GM21447 (cell line): ENCODE measurements at regions not wholly inside any gene's neighbourhood (a gene's known extent, or its start where the extent isn't known, plus 50 kb on each side); places are given as distances from the start of the nearest gene placed in this dataset.

Experiments
- ATAC-seq: cut with Tn5 transposase; IDR thresholded peaks from one replicate; pipeline ENCODE4 v1.9.1; 2021; ENCODE audit not compliant: unreplicated experiment

- no peak for ATAC-seq
Measured at GRCh38 chr2:8307606-8308180, 374.2 kb upstream of the ID2 start.

- ATAC-seq: no peak
Measured at GRCh38 chr2:8309131-8309530, 372.7 kb upstream of the ID2 start.

DNA sequence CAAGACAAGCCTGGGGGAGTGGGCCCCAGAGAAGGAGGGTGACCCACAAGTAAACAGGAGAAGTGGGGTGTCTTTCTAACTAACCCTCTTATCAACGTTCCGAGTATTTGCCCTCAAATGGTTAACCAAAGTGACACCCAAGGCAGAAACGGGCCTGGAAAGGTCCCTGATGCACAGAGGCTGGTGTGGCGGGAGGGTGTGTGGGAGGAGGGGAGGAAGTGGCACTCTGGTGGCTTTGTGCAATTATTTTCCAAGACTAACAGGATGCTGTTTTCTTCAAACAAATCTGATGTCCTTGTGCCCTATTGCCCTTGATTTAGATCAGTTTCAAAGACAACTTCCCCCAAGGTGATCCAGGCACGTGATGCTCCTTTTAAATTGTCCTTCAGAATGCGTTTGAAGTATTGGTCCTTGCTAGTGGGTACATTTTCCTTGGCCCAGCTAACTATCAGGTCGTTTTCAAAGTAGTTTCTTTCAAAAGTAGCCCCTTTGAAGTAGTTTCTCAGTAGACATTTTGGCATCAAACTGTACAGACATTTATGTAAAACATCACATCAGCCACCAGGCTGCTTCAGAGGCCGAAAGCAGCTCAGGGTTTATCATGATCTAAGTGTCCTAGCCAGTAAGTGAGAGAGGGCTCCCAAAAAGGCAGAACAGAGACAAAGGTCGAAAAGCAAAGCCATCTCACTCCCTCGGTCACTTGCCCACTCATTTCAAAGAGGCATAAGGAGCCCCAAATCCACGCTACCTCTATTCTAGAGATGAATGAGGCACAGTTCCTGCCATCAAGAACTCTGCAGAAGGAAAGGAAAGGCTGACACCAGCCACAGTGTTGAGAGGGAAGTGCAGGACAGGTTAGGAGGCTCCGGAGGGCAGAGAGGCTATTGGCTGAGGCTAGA is 371.1 kb upstream of the ID2 start:
- no peak for ATAC-seq

GRCh38 chr2:8312221-8312620 is 369.6 kb upstream of the ID2 start:
- no peak for ATAC-seq

DNA sequence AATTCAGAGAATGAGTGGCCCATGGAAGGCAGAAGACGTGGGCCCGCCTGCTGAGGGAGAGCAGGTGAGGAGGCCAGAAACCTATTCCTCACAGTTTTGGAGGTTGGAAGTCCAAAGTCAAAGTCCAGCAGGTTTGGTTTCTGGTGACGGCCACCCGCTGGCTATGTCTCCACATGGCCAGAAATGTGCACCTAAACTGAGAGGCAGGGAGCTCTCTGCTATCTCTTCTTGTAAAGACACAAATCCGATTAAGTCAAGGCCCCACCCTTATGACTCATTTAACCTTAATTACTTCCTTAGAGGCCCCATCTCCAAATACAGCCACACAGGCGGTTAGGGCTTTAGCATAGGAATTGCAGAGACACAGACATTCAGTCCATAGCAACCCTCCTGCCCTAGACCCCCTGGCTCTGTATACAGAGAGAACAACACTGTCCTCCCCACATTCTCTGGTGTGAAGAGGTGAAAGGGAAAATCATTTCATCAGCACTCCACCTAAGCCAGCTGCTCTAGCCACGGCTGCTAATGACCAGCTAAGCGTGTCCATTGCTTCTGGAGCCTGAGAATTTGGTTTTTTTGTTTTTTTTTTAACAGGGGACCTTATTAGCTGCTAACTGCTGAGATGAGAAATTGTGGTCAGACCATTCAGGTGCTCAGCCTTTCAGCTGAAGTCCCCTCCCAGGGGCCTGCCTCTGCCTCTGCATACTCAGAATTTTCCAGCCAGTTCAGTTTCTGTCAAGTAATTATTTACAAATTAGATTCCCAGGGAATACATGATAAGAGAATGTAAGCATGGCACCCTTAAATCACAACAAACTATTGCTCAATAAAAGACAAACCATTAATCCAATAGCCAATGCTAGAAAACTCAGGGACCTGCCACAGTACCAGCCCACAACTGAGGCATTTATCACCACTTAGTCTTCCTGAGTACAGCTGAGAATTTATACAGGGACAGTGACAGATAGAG is 368.7 kb upstream of the ID2 start:
- ATAC-seq: peak; percentile 83

GRCh38 chr2:8314063-8314462 is 367.8 kb upstream of the ID2 start:
- ATAC-seq: no peak

GRCh38 chr2:8315531-8316165 is 366.2 kb upstream of the ID2 start:
- ATAC-seq: no peak

GRCh38 chr2:8316356-8316755 is 365.5 kb upstream of the ID2 start:
- no peak for ATAC-seq

GRCh38 chr2:8317418-8317817 is 364.4 kb upstream of the ID2 start:
- ATAC-seq: no peak

DNA sequence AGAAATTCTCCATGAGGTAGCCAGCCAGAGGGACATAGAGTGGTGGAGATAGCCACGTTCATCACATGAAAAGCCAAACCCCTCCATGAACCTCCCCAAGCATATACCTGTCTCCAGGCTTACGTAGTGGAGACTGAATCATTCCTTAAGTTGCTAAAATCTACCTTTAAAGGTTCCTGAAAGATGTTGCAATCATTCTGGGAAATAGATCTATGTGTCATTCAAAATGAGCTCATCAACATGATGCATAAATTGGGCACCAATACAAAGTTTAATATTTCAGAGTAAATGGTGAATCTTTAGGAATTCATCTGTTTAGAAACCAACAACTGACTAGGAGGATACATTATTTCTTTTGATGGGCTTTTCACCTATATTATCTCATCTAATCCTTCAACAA is 362.6 kb upstream of the ID2 start:
- ATAC-seq: no peak

DNA sequence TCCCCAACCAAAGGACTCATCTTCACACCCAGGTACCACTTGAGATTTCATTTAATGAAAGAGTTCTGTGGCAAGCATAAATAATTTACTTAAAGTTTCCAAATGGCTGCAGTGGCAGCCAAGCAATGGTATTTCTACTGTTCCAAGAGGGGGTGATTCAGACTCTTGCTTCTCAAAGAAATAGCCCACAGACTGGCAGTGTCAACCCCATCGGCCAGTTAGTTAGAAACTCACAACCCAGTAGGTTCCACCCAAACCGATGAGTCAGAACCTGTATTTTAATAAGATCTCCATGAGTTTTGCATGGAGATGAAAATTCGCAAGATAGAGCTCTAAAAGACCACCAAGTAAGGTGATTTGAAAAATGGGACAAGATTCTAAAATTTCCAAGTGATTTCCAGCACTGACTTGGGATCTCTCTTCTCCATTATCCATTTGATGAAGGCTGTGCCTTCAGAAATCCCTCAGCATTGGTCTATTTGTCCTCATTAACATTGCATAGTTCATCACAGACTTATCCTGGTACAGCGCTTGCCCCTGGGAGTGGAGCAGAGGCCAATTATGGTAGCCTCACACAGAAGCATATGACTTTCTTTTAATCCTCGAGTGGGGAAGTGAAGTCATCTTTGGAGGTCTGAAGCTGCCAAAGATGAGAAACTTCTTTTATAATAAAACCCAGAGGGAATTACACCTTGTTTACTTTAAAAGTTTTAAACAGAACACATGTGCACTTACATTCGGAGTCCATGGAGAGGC is 361.4 kb upstream of the ID2 start:
- no peak for ATAC-seq

DNA sequence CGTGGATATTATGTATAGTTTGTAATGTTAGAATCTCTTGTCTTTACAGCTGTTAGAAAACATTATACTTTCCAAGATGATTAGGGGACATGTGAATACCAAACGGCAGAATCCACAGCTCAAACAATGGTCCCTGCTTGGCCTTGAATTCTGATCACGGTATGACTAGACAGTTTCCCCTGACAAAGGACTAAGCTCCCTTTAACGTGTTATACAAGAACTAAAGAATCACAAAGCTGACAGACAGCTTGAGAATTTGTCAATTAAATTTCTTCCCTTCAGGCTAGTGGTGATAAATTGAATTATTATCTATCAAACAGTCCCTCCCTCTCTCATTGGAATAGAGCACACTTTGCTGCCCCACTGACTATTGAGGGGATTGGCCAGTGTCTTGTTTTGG is 359.2 kb upstream of the ID2 start:
- ATAC-seq: no peak

DNA sequence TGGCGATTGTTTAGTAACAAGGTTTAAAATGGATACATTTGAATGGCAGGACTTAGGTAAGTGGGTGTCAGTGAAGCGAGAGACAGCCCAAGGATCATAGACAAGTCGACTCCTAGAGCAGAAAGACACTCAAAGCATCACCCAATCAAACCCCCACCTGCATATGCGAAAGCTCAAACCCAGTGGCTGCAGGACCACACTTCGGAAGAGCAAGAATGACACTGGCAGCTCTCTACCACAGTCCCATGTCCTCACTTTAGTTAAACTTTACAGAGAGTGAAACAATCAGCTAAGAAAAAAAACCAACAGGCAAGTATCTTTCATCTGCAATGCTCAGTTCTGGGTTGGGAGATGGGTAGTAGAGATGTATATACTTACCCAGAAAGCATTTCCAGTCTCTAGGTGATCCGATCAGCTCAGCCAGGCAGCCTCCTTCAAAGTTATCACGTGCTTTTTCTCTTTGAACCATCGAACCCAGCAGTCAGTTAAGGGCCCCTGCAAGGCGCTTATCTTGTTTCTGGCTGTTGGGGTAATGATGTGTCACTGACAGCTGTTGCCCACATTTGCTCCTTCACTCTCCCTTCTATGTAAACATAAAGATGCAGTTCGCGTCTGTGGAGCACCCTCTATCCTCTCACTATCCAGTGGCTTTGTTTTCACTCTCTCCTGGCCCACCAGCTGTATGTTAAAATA is 357.5 kb upstream of the ID2 start:
- no peak for ATAC-seq

GRCh38 chr2:8324901-8325300 is 357.0 kb upstream of the ID2 start:
- ATAC-seq: no peak

GRCh38 chr2:8327371-8328100 is 354.3 kb upstream of the ID2 start:
- no peak for ATAC-seq

DNA sequence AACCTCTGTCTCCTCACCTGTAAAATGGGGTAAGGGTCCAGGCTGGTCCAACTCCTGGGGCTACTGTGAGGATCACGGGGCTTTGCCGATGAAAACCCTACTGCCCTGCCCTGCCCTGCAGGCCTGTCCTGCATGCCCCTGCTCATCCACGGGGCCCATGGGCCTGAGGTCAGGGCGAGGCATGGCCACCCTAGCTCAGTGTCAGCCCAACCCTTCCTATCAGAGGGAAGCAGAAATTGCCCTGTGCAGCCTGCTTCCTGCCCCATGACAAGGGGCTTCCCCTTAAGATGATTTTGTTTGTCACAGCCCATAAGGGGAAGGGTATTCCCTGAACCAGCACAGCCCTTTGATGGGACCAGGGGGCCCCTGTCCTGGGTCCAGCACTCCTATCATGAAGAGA is 353.6 kb upstream of the ID2 start:
- no peak for ATAC-seq

- ATAC-seq: no peak
Measured at GRCh38 chr2:8329660-8330622, 351.9 kb upstream of the ID2 start.

DNA sequence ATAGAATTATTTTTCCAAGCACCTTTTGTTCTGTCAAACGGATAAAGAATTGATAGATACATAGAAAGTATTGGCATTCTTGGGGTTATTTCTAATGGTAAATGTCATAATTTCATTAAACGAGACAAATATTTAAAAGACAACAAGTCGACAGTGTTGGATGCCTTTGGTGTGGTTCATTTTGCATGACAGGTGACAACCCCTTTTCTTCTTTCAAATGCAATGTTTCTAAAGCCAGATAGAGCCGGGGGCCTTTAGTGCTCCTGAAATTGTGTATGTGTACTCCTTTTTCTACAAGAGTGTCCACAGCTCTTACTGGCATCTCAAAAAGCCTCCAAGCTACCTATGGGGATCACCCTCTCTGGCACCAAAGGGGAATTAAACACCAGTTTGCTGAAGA is 350.8 kb upstream of the ID2 start:
- no peak for ATAC-seq
